LHCN-M2 (cell line): ENCODE measurements at regions not wholly inside any gene's neighbourhood (a gene's known extent, or its start where the extent isn't known, plus 50 kb on each side); places are given as distances from the start of the nearest gene placed in this dataset.

ENCODE experiments used
- DNase-seq: peaks from one replicate; pipeline ENCODE4 v3.0.0-alpha.2; 2012; ENCODE audit warnings: low read depth

DNA sequence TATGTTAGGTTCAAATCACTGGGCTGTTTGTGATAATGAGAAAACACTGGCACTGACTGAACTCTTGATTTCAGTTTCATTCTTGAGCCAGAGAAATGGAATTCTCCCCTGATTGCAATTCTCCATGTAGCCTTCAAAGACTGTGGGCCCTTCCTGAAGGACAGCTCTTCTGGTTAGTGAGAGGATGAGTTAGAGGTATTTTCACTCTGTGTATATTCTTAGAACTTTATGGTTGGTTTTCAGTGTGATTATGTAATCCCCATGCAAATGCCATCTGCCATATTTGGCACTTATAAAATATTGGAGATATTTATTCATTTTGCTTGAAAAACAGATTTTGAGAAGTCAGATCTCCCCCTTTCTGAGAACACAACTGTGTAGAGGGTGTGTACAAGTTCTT, 323.7 kb downstream of the SLC4A3 start:
- peak; percentile 9 for DNase-seq

DNA sequence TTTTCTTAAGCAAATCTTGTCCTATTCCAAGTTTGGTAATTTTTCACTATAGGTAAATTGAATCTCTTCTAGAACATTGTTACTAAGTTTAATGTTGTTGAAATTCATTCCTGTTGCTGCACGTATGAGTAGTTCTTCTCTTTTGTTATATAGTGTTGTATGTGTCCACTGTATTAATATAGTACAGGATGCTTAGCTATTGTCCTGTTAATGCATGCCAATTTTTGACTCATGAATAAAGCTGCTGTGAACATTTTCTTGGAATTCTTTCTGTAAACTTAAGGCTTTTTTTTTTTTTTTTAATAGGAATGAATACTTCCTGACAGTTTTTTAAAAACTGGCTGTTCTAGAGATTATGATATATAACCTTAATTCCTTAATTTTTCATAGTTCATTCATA, 326.9 kb downstream of the SLC4A3 start:
- DNase-seq: no peak

DNA sequence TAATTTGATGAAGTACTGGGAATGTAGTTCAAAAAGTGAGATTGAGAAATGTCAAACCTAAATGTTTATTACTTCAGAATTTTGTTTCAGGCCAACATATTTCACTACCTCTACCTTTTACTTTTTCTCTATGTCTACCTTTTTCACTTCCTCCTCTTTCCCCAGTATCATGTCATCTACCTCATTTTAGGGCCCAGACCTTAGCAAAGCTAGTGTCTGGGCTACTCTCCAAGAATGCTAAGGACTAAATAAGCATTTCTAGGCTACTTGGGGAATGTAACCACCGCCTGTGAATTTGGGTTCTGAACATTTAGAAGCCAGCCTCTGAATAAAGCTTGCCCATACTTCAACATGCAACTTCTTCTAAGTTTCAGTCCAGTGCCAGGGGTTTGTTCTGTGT, 330.4 kb downstream of the SLC4A3 start:
- no peak for DNase-seq

DNA sequence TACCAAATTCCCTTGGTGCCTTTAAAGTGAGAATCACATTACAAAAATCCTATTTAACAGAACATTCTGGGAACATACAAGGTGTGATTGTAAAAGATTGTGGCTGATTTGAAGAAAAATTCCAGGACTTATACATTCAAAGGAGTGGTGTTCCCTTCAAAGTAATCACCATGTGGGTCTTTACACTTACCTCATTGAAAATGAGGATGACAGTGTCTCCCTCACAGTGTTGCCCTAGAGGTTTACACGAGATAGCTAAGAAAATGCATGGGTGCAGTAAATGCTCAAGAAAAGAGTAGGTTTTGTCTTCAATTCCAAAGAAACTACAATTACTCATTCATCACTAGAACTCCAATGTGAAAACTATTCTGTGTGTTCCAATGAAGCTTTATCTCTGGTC, 331.5 kb downstream of the SLC4A3 start:
- DNase-seq: no peak

DNA sequence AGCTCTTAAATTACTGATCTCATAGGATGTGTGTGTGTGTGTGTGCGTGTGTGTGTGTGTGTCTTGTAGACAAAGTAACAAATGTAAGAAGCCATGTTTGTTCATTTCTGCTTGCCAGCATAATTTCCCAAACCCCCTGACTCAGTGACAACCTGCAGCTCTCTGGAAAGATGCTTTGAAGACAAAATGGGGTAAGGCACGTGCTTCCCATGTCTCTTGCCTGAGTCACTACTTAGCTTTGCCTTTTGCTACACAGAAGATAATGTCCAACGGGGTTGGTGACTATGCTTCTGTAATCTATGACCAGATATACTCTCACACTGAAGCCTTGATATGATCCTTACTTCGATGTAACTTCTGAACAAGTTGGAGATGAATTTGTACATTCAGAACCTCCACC, 332.0 kb downstream of the SLC4A3 start:
- peak; percentile 18 for DNase-seq

DNA sequence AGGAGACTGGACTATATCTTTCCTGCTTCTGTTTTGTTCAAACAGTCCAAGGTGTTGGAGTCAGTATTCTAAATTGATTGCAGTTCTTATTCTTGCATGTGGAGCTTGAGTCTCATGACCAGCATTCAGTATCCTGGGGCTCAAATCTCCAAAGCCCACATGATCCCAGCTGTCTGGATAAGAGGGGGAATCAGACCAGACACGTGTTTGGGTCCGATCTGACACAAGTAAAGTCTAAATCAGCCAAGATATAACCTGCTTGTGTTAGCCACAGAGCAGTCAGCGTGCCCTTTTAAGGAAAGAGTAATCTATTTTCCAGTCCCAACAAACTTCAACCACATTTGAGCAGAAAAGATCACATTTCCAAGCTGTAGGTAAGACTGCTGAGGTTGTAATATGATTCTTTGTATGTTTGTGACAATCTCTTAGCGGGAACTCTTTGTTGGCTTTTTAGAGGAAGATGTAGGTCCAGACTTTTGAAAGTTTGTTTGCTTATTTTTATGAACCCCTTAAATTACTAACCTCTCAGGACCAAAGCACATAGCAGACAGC, 334.6 kb downstream of the SLC4A3 start:
- DNase-seq: no peak

DNA sequence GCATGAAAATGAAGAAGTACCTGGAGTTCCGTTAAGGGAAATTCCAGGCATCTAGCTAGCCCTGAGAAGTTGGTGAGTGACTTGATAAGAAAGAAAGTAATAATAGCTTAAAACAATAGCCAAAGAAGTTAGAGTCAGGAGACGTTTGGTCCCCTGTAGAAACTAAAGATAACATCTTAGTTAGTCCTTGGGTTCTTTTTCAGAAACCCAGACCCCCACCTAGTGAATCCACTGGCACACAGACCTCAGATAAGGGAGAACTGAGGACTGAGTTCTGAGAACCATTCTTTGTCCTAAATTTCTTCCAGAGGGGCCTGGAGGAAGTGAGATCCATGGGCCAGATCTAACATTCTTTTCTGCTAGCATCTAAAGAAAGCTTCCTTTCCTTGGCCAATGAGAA, 335.4 kb downstream of the SLC4A3 start:
- DNase-seq: no peak

DNA sequence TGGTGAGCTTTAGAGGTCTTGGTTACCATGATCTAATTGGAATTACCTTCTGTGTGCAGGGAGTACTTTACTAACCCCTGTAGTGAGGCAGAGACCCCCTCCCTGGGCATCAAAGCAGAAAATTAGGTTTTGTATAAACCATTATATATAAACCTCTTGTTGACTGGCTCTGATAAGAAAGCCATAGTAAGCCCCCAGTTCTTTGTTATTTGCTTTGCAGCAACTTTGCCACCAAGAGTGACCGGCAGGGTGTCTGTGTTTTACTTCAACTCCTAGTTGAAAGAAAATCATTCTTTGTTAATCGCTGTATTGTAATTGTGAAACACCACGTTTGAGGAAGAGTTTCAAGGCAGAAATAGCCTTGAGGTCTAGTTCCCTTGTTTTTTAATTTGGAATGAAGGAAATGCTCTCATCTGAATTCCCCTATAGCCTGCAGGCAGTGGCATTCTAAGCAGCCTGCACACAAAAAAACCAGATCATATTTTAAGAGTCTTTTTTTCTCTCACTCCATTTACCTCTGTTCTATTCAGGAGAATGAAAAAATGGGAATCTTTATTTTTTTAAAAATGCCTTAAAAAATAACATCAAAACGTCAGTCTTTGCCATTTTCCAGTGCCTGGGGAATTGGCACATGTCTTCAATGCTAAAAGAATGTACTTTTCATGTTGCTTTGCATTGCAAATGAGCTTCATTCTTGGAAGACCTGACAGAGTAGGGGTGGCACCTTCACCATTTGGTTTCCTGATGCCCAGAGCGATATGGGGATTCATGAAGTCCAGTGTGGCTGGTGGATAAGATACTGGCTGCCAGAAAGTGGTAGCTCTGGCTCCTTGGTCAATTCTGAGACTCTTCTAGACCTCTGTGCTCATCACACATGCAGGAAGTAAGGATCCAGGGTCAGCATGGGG, 338.1 kb downstream of the SLC4A3 start:
- no peak for DNase-seq

DNA sequence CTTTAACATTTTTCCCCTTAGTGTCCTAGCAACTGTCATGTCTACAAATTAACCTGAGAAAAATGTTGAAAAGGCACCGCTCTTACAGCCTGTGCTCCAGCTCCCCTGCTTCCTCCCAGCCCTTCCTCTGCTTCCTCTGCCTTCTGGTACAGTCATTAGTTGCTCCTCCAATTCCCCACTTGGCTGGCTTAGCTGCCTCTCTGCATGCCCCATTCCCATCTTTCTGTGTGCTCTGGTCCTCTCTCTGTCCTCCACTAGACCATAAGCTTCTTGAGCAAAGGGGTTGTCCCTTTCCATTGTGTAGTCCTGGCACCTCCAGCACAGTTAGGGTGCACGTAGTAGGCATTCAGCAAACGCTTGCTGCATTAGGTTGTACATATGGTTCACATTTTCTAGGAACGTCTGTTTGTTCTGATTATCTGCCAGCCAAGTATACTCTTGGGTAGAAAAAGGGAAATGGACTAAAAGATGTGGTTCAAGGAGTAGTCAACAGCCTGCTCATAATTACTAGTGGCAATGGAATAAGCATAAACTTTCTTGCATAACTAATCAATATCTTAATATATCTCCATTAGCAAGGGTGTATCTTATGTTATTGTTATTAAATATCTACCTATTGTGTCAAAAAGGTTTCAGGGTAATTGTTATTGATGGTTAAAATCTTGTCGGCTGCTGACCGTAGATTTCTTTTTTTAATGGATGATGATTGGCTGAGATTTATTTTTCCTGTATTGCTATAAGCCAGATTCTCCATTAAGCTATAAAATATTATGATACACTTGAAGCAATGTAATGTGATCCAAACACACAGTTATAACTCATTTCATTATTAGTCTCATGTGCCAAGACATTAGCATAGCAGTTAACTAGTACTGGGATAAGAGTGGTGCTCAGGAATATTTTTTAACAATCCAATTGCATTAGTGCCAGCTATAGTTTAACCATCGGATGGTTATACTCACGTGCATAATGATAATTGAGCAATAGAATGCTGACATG, 340.1 kb downstream of the SLC4A3 start:
- no peak for DNase-seq

DNA sequence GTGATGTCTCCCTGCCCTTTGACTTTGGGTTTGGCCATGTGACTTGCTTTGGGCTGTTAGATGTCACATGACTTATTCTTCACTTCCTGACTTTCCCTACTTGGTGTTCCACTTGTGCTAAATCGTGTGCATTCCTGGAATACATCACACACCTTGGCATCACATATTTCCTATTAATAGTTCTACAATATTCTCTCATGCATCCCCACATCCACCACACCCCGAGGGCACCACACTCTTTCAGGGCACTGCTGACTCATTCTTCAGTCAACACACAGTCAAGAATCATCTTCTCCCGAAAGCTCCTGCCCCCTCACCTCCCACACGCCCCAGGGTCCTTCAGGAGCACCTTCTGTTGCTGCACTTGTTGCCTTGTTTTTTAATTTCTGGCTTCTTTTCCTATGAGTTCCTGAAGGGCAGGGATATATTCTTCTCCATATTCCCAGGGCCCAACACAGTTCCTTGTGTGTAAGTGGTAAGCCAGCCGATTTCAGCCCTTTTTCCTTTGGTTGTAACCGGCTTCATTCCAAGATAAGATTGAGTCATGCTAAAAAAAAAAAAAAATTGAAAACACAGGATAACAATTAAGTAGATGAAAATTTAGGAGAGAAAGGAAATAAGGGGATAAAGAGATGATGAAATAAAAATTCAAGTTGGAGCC, 341.4 kb downstream of the SLC4A3 start:
- peak; percentile 71 for DNase-seq

DNA sequence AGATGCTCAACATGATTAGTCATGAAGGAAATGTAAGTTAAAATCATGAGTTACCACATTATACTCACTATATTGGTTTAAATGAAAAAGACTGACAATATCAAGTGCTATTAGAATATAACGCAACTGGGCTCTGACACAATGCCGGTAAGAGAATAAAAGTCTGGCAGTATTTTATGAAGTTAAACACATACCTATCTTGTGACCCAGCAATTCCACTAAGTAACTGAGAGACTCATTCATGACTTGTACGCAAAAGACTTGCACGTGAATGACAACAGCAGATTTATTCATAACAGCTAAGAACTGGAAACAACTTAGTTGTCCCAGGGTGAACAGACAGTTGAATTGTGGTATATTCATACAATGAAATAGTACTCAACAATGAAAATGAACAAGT, 342.1 kb downstream of the SLC4A3 start:
- DNase-seq: peak; percentile 96

DNA sequence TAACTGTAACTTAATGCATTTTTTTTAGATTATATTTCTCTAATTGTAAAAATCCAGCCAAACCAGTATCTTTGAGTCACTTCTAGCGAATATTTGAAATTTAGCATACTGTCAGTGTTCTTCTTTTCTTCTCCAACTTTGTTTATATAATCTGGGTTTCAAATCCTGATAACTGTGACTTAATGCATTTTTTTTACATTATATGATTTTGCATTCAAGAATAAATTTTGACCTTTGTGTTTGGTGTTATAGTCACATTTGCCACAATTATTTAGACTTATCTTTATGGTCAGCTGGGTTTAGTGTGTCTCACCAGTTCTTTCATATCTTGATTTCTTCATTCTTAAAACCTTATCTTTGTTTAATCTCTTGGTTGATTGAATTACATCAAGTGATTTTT, 345.7 kb downstream of the SLC4A3 start:
- no peak for DNase-seq

DNA sequence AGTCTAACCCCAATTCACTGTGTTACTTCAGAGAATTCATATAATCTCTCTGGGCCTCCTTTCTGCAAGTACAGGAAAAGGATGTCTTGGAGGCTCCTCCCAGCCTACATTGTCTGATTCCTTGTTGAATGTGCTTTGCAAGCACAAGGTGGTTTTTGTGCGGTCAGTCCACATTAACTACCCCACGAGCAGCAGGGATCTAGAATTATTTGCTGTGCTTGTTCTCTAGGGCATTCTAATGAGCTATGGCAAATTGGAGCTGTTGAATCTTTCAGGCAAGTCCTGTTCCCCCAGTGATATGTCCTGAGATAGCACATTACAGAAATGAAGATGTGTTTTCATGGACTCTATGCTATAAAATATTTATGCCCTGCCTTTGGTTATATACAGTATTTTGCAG, 349.4 kb downstream of the SLC4A3 start:
- no peak for DNase-seq

DNA sequence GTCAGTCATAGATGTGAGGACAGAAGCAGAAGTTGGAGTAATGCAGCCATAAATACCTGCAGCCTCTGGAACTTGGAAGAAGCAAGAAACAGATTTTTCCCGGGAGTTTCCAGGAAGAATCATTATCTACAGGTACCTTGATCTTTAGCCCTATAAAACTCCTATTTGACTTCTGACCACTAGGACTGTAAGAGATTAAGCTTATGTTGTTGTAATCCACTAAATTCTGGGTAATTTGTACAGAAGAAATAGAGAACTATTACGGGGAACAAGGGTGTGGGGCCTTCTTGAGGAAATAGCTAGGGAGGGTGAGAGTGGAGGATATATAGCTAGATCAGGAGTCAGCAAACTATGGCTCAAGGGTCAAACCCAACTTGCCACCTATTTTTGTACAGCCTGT, 353.2 kb downstream of the SLC4A3 start:
- DNase-seq: no peak

DNA sequence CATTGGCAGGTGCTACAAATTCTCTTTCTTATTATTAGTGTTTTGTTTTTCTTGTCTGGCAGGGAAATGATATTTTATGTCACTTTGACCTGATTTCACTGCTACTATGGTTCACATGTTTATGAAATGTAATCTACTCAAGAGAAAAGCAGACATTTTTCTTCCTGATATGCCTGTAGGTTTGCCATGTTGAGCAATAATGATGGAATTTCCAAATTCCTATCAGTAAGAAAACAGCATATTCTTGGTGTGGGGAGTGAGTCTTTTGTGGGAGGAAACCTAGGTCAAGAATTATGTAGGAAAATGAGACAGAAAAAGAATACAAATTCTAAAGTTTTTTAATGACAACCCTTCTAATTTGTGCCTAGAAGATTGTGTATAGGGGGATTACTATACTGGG, 356.4 kb downstream of the SLC4A3 start:
- DNase-seq: no peak

DNA sequence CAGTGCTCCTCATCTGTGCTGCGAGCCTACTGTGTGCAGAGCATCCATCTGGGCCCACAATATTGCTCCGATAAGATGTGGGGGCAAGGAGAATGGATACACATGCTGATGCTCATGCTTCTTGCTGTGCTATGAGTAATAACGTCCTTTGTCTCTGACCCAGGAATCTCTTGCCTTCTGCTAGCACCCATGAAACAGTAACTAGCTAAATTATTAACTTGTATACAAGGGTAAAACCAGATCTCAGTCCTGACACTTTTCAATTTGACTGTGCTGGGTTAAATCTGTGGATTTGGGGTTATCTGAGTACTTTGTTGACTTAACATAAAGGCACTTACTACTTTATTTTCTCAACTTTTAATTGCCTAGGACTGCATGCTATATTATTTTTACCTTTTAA, 357.6 kb downstream of the SLC4A3 start:
- DNase-seq: no peak

DNA sequence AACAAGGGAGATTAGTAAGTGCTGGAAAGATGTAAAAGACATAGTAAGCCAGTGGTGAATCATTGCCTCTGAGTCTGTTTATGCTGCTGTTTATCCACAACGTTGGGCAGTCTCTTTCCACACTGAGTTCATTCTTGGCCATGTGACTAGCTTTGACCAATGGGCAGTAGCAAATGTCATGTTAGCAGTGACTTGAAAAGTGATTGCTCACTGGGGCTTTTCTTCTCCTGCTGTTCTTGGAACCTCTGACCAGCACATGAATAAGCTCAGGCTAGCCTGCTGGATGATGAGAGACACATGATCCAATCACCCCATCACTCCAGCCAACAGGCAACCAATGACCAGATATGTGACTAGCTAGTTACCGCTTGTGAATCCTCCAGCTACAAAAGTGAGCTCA, 360.4 kb downstream of the SLC4A3 start:
- DNase-seq: peak; percentile 89

DNA sequence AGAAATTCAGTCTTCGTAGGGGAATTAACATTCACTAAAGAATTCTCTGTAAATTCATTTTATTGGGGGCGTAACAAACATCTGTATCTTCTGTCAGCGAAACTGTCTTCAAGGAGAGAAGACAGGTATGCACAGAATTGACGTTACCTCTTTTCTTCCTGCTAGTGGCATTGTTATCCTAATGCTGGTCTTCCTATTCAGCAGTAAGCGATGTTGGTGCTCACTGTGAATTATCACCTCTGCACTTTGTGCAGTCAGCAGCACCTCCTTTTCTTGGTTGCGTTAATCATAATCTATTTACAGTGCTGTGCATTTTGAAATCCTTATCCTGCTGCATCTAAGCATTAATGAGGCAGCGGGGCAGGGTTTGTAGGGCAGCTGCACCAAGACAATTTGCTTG, 362.3 kb downstream of the SLC4A3 start:
- no peak for DNase-seq

DNA sequence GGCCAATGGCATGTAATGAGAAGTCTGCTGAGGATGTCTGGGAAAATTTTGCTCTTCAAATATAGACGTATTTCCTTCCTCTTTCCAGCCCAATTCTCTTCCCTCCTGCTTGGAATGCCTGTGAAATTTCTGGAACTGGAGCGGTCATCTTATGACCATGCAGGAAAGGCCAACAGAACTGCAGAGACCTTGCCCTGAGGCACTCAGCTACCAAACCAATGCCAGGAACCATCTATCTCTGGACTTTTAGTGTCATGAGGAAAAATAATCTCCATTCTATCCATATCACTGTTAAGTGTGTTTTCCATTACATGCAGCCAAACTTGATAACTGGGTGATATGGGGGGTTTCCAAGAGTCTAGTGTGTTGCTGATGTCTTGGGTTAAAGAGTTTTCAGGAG, 363.7 kb downstream of the SLC4A3 start:
- DNase-seq: no peak

DNA sequence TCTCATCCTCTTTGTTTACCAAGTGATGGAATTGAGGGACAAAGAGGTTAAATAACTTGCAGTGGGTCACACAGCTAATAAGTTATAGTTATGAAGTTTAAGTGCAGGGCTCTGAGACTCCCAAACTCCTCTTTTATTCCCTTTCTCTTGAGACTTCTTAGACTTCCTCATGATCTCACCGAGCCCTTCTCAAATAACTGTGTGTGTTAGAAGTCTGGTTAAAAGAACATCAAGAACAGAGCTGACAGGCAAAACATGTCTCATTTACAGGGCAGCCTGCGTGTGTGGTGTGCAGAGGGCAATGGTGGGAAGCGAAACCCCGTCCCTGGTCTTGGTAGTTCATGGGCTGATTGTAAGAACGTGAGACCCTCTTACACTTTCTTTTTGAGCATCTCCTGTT, 368.0 kb downstream of the SLC4A3 start:
- DNase-seq: no peak

DNA sequence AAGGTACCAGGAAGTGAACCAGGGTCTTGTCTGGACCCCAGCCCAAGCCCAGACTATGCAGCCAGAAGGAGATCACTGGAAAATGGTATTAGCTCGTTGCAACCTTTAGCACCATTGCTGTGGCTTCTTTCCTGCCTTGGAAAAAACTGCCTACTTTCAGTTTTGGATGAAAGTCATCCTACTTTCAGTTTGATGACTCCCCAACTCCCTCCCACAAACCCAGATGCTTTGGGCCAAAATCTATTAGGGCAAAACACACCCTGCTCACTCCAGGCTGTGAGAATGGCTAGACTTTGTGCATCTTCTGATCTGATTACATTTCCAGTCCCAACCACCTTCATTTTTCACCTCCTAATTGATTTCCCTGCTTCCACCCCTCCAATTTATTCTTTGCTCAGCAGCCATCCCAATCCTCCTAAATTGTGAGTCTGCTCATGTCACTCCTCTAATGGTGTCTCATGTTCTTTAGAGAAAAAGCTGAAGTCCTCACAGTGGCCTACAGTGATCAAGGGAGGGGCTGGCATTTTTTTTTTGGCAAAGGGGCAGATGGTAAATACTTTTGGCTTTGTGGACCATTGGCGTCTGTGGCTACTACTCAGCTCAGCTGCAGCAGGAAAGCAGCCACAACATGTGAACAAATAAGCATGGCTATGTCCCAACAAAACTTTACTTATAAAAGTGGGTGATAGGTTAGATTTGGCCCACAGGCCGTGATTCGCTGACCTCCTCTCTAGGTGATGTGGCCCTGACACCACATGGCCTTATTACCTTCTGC, 368.7 kb downstream of the SLC4A3 start:
- no peak for DNase-seq
